Mononuclear cell (primary cell): ENCODE measurements at regions not wholly inside any gene's neighbourhood (a gene's known extent, or its start where the extent isn't known, plus 50 kb on each side); places are given as distances from the start of the nearest gene placed in this dataset.

Source experiments
- H3K27me3 ChIP-seq: 2 replicates; pipeline ENCODE4 v1.6.0; 2011; ENCODE audit warnings: low read length, control low read depth; ENCODE audit not compliant: insufficient read depth
- H3K4me1 ChIP-seq: 2 replicates; pipeline ENCODE4 v1.5.1; 2011; ENCODE audit warnings: mild to moderate bottlenecking, low read length, control low read depth; ENCODE audit not compliant: insufficient read depth
- H3K4me3 ChIP-seq: 2 replicates; pipeline ENCODE4 v1.5.1; 2011; ENCODE audit warnings: mild to moderate bottlenecking, low read length, moderate library complexity
- H3K9me3 ChIP-seq: 2 replicates; pipeline ENCODE4 v1.5.1; 2011; ENCODE audit warnings: low read depth, mild to moderate bottlenecking, control low read depth, low read length

DNA sequence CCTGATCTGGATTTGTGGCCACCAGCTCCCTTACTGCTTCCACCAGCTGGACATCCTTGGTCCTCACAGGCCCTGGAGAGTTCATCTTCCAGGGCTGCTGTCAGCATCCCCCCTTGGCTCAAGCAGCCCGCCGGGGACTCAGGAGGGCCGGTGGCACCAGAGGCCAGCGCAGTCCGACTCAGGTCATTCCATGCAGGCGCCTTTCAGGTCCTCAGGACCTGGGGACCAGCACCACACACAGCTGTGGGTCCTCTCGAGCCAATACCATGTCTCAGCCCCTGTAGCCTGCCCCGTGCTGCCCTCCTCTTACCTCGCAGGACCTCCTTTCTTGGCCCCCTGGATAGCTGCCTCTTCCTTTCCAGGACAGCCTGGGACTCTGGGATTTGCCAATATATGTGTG, 145.5 kb downstream of the BMS1 start:
- Histone ChIP-seq H3K4me3 (no peak overlapping the region), H3K4me1 (peaks cover 3% of the 10 kb centered on the region), H3K27me3 (peaks cover 2% of the 10 kb centered on the region), H3K9me3 (no peaks in the 10 kb centered on the region)

DNA sequence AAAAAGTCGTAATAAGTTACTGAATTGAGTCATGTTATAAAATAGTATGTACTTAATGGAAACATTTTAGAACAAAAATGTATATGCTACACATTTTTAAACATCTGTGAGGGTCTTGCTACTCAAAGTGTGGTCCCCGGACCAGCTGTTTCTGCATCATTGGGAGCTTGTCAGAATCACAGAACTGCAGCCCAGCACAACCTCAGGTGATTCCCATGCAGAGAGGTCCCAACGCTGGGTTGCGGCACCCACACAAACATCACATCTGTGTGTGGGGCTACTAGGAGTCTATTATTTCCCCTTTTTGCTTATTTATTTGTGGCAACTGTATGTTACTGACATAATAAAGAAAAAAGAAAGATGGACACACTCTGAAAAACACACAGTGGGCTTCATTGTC, 146.6 kb downstream of the BMS1 start:
- peaks cover 7% of the 10 kb centered on the region for H3K27me3 ChIP-seq
- no peaks in the 10 kb centered on the region for H3K9me3 ChIP-seq
- peaks cover 12% of the 10 kb centered on the region for H3K4me1 ChIP-seq
- H3K4me3 ChIP-seq: no peak overlapping the region

DNA sequence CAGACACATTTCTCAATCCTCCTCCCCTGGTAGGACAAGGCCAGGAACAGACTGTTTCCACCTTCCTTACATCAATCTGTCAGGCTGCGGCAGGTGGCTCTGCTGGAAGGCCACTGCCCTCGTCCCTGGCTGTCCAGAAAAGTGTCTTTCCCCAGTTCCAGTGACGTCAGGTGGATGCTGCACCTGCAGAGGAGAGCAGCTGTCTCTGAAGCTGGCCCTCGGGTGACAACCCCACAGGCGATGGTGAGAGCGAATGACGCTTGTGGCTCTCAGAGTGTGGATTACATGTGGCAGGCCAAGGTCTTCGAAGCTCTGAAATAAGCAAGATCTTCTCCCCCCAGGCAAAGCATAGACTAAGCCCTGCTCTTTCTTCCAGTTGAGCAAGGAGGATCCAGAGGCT, 146.9 kb upstream of the RET start:
- Histone ChIP-seq H3K4me3 (no peak overlapping the region), H3K4me1 (peaks cover 12% of the 10 kb centered on the region), H3K9me3 (no peaks in the 10 kb centered on the region), H3K27me3 (peaks cover 7% of the 10 kb centered on the region)

DNA sequence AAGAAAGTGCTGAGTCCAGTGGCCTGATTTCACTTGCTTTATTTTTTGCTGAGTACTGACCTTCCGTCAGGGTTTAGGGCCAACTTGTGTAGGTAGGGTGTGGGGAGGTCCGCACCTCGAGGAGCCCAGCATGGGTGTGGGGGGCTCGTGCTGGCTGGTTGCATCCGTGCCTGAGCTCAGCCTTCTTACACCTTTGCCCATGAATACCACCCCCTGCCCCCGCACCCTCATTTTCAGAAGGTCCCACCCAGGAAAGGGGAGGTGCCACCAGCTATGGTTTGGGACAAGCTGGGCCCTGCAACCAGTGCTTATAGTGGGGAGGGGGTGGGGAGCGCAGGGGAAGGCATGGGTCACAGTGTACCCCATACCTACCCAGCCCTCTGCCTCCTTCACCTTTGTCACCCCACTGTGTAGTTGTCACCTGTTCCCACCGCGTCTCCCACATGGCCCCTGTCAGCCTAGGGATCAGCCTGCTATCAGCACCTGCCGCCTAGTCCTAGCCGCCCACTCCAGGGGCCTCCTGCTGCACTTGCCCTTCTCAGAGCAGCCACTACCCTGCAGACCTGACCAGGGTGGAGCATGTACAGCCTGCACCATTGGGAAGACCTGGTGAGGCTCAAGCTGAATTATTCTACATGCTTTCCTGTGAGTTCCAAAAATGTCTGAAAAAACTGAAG, 146.2 kb upstream of the RET start:
- Histone ChIP-seq H3K4me3 (no peak overlapping the region), H3K4me1 (peaks cover 12% of the 10 kb centered on the region), H3K9me3 (no peaks in the 10 kb centered on the region), H3K27me3 (peaks cover 7% of the 10 kb centered on the region)

DNA sequence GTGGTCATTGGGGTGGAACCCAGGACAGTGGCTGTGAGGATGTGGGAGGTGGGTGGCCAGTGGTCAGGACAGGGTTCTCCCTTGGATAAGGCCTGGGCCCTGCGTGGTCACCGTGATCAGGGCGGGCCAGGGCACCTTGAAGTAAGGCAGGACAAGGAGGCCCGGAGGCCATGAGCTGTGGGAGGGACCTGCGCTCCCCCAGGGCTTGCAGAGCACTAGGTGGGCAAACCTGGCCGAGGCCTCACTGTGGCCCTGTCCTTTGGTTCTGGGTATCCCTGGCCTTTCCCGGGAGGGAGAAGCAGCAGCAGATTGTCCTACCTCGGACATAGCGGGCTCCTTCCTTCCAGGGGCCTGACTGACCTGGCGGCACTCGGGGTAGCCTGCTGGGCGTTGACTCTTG, 144.8 kb upstream of the RET start:
- peaks cover 7% of the 10 kb centered on the region for H3K27me3 ChIP-seq
- H3K9me3 ChIP-seq: no peaks in the 10 kb centered on the region
- H3K4me1 ChIP-seq: peaks cover 12% of the 10 kb centered on the region

DNA sequence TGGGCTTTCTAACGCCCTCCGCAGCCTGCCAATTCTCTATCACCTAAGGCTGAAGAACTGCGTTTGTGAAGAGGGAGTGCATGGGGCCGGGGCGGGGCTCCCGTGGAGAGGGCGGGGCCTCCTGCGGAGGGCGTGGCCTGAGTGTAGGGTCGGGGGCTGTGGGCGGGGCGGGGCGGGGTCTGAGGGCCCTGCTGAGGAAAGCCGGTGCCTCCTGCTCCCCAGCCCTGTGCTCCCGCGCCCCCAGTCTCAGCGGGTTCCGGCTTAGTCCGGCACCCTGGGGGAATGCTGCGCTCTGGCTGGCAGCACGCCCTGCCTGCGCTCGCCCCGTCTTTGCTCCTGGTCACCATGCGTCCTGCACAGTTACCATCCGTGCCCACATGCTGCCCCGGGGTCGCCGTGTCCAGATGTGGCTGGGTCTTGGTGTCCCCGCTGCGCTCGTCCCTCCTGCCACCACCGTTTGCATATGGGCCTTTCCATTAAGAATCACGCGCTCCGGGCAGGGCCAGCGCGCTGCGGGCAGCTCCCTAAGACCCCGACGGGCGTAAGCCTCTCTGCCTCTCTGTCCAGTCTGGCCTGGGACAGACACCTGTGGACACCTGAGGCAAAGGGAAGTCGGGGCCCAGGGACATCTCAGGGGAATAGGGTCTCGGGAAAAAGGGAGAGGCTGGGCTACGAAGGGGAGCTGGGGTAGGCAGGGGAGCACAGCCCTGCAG, 144.0 kb upstream of the RET start:
- Histone ChIP-seq H3K4me3 (peak overlapping the region; percentile 25), H3K4me1 (peaks cover 12% of the 10 kb centered on the region), H3K9me3 (no peaks in the 10 kb centered on the region), H3K27me3 (peaks cover 7% of the 10 kb centered on the region)

More for the DNA sequence above, 144.8 kb upstream of the RET start:
- no peak overlapping the region for H3K4me3 ChIP-seq

DNA sequence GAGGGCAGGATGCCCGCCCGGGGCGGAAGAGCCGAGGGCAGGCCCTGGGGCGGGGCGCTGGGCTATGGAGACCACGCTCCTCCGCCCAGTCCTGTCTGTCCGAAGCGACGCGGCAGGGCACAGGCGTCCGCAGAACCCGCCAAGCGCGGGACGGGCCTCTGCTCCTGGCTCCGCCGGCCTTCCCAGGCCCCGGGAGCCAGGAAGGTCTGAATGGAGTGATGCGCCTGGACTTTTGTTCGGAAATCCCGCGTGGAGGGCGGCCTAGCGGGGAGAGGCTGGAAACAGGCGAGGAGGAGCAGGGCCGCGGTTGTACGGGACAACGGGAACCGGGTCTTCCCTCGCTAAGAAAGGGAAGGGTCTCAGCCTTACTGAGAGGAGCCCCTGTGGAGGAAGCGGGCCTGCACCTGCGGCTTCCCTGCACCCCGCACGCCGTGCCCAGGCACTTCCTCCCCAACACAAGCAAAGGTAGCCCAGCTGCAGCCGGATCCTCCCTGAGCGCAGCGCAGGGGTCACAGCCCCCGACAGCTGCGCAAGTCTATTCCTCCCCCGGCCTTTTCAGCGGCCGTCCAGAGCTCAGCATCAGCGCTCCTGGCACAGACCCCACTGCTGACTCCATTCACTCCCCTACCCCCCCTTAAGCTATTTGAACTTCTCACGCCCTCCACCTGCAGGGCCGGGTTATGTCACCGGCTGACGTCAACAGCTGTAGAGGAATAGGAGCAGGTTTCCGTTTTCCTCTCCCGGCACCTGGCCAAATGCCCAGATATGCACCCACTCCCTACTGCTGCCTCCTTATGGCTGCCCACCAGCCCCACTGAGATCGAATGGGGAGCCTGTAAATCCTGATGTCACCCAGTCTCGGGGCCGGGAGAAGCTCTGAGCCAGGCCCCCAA, 143.2 kb upstream of the RET start:
- peak overlapping the region; percentile 25 for H3K4me3 ChIP-seq
- H3K27me3 ChIP-seq: peaks cover 7% of the 10 kb centered on the region
- H3K4me1 ChIP-seq: peaks cover 12% of the 10 kb centered on the region
- H3K9me3 ChIP-seq: no peaks in the 10 kb centered on the region

DNA sequence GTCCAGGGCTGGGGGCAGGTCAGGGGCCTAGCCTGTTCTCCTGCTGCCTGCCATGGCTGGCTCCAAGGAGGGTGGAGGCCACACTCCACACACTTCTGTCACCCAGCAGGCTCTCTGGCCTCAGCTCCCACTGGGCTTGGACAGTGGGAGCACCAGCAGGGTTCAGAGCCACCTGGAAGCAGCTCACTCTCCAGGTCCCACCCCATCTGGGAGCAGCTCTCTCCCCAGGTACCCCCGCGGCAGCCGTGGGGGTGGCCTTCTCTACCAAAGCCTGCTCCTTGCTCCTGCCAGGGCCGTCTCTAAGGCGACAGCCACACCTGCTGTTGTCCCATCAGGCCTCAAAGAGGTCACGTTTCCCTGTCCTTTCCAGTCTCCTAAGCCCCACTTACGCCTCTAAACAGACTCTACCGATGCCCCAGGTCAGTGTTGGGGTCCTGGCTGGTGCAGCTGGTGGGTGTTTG, 142.5 kb upstream of the RET start:
- Histone ChIP-seq H3K4me1 (peaks cover 12% of the 10 kb centered on the region), H3K4me3 (no peak overlapping the region), H3K9me3 (no peaks in the 10 kb centered on the region), H3K27me3 (peaks cover 7% of the 10 kb centered on the region)

DNA sequence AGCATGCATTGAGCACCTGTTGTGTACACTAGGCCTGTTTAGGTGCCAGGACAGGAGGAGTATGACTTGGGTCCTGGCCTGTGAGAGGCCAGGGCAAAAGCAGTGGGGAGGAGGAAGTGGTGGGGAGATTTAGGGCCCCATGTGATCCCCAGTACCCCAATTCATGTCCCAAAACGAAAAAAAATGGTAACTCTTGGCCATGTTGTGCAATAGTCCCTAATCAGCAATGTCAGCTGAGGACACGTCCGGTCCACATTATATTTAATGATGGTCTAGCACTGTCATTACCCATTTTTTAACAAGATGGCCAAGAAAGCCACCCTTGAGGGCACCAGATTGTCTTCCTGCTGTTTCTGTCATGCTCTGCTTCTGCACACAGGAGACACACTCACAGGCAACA, 142.0 kb upstream of the RET start:
- Histone ChIP-seq H3K4me1 (peaks cover 12% of the 10 kb centered on the region), H3K4me3 (no peak overlapping the region), H3K27me3 (peaks cover 7% of the 10 kb centered on the region), H3K9me3 (no peaks in the 10 kb centered on the region)

DNA sequence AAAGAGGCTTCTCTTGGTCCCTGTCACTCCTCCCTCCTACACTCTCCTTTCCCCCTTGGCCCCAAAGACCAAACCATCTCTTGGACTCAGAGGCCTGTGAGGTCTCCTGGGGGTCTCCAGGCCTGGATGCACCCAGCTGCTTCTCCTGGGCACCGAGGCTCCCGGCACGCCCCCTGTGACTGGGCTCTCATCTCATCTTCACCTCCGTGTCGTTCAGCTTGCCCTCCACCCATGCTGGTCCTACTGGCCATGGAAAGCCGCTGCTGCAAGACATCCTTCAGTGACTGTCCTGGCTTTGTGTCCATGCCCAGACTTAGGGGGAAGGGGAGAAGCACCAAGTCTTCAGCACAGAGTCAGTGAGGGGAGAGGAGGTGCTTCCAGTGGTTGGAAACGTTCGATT, 141.4 kb upstream of the RET start:
- Histone ChIP-seq H3K9me3 (no peaks in the 10 kb centered on the region), H3K27me3 (peaks cover 7% of the 10 kb centered on the region), H3K4me1 (peaks cover 12% of the 10 kb centered on the region), H3K4me3 (no peak overlapping the region)

DNA sequence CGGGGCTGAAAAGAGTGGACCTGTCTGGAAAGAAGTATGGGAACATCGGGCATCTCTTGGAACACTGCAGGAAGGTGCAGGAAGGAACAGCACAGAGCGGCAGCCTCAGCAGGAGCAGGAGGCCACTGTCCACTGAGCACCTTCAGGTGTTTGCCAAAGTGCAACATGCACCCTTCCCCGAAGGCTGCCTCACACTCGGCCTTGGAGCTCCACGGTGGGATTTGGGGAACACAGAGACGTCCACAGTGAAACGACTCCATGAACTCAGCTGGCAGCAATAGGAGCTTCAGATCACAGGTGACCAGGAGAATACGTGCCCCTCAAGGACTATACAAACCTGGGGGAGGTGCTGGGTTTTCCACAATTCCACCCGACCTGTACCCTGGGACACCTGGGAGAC, 140.3 kb upstream of the RET start:
- peaks cover 7% of the 10 kb centered on the region for H3K27me3 ChIP-seq
- no peaks in the 10 kb centered on the region for H3K9me3 ChIP-seq
- H3K4me1 ChIP-seq: peaks cover 12% of the 10 kb centered on the region
- H3K4me3 ChIP-seq: no peak overlapping the region

DNA sequence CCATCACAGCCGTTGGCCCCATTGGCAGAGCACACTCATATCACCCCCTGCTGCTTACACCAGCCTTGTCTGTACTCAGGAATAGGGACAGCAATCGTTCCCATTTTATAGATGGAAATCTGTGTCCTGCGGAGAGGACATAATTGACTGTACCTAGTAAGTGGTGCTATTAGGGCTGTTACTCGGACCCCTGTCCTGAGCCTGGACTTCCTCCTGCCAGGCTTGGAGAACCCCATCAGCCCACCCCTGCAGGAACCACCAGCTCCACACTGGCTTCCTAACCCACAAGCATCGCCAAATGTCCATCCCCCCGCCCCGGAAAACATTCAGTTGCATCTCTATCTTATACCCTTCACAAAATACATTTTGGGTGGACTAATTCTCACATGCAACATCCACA, 139.8 kb upstream of the RET start:
- Histone ChIP-seq H3K9me3 (no peaks in the 10 kb centered on the region), H3K4me3 (no peak overlapping the region), H3K4me1 (peaks cover 12% of the 10 kb centered on the region), H3K27me3 (peaks cover 7% of the 10 kb centered on the region)

DNA sequence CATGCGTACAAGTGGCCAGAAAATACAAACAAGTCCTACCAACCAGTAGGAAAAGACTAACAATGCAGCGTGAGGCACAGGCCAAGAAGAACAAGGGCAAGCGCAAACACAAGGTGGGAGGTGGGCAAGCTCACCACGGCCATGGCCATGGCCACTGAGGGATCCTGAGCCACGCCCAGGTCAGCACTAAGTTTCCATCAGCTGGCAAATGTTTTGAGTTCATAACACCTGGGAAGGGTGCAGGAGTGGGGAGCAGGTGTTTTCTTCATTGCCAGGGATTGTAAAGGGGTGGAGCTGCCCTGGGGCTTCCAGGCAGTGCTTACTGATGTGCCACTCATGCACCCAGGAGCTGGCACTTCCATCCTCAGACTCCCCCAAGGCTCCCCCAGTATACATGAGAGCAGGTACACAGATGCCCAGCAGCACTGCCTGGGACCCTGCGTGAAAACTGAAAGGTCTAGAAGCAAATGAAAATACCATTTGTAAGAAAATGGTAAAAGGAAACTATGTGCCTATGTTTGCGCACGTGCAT, 139.2 kb upstream of the RET start:
- Histone ChIP-seq H3K27me3 (peaks cover 7% of the 10 kb centered on the region), H3K9me3 (no peaks in the 10 kb centered on the region), H3K4me1 (peaks cover 12% of the 10 kb centered on the region), H3K4me3 (no peak overlapping the region)

DNA sequence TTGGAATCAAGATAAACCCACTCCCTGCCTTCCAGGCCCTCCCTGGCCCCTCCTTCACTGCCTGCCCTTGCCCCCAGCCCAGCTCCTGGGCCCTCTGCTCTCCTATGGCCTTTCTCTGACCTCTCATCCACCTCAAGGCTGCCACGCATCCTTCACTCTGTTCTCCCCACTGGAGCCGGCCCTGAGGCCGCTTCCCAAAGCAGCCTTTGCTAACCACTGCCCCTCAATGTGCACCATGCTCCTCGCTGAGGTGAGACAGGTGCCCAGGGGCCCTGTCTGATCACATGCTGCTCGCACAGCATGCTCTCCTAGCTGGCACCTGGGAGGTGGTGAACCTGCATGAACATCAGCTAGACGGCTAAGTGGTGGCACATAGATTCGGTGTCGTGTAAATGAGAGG, 138.5 kb upstream of the RET start:
- Histone ChIP-seq H3K4me3 (no peak overlapping the region), H3K27me3 (peaks cover 3% of the 10 kb centered on the region), H3K9me3 (no peaks in the 10 kb centered on the region), H3K4me1 (peaks cover 7% of the 10 kb centered on the region)

DNA sequence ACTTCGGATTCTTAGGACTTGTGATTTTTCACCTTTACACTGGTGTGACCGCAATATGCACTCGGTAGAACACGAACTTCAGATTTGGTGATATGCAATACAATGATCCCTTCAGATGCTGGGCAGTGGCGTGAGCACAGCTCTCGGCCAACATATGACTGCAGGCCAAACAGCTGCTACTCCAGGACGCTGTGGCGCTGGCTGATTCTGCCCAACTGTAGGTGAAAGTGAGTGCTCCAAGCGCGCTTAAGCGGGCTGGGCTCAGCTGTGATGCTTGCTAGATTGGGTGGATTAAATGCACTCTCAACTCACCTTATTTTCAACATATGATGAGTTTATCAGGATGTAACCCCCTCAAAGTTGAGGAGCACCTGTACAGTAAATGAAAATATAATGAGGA, 137.6 kb upstream of the RET start:
- no peaks in the 10 kb centered on the region for H3K4me1 ChIP-seq
- H3K4me3 ChIP-seq: no peak overlapping the region
- no peaks in the 10 kb centered on the region for H3K27me3 ChIP-seq
- no peaks in the 10 kb centered on the region for H3K9me3 ChIP-seq
